A549 (cell line): ENCODE measurements at regions not wholly inside any gene's neighbourhood (a gene's known extent, or its start where the extent isn't known, plus 50 kb on each side); places are given as distances from the start of the nearest gene placed in this dataset.

Source experiments
- CHD2 ChIP-seq: fragments of 150-350 bp; IDR thresholded peaks from 2 replicates; pipeline ENCODE4 v1.6.1; 2014; ENCODE audit warnings: low read length; ENCODE audit not compliant: partially characterized antibody
- FOSL2 ChIP-seq, 2 experiments: fragments of 450-650 bp in 1 of 2; fragments of >200 bp in 1 of 2; sonication (Bioruptor Twin) in 1 of 2; formaldehyde crosslinking; IDR thresholded peaks; 2 replicates each; pipeline versions ENCODE4 v1.5.0 to v1.6.1; 2016 to 2020; ENCODE audit warnings: mild to moderate bottlenecking in 1 of 2, moderate library complexity in 1 of 2
- HDAC2 ChIP-seq: fragments of 200-600 bp; sonication (generic); IDR thresholded peaks from 2 replicates; pipeline ENCODE4 v1.6.1; 2016
- POLR2A ChIP-seq: IDR thresholded peaks from 2 replicates; pipeline ENCODE4 v1.6.1; 2012; ENCODE audit warnings: mild to moderate bottlenecking, low read length
- RFX5 ChIP-seq: fragments of 450-650 bp; IDR thresholded peaks from 2 replicates; pipeline ENCODE4 v1.7.1; 2014; ENCODE audit warnings: antibody characterized with exemption, mild to moderate bottlenecking, moderate library complexity
- TF ChIP-seq, protein P1 (sequence below): fragments of >200 bp; sonication (Bioruptor Twin); formaldehyde crosslinking; IDR thresholded peaks from 3 replicates; pipeline ENCODE4 v1.5.1; 2016
- TF ChIP-seq, protein P2 (sequence below): fragments of 250-450 bp; sonication (Bioruptor Pico); IDR thresholded peaks from 2 replicates; pipeline ENCODE4 v1.5.0; 2020; ENCODE audit warnings: low read depth, mild to moderate bottlenecking, moderate library complexity

DNA sequence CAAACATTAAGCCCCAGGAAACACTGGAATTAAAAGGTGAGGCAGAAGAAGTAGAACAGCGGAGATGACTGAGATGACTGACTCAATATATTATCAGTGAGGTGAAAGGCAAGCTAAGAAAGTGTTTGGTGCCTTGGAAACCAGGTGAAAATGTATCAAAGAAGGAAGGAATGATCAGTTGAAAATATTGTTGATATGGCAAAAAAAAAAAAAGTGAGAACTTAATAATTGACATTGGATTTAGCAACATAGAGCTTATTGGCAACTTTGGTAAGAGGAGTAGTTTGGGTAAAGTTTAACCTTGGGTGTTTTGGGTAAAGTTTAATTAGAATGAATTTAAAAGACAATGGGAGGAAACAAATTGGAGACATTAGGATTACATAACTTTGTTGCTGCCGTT lies 127.7 kb upstream of the MYOCD start:
- TF ChIP-seq, protein P1, sequence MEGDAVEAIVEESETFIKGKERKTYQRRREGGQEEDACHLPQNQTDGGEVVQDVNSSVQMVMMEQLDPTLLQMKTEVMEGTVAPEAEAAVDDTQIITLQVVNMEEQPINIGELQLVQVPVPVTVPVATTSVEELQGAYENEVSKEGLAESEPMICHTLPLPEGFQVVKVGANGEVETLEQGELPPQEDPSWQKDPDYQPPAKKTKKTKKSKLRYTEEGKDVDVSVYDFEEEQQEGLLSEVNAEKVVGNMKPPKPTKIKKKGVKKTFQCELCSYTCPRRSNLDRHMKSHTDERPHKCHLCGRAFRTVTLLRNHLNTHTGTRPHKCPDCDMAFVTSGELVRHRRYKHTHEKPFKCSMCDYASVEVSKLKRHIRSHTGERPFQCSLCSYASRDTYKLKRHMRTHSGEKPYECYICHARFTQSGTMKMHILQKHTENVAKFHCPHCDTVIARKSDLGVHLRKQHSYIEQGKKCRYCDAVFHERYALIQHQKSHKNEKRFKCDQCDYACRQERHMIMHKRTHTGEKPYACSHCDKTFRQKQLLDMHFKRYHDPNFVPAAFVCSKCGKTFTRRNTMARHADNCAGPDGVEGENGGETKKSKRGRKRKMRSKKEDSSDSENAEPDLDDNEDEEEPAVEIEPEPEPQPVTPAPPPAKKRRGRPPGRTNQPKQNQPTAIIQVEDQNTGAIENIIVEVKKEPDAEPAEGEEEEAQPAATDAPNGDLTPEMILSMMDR = no peak
- TF ChIP-seq HDAC2 (no peak), POLR2A (no peak), FOSL2 (IDR thresholded peaks at IDR 0.05) (no peak), FOSL2 (CRISPR knock-in tag; IDR thresholded peaks at IDR 0.05) (no peak), CHD2 (no peak), RFX5 (no peak)
- TF ChIP-seq, protein P2, sequence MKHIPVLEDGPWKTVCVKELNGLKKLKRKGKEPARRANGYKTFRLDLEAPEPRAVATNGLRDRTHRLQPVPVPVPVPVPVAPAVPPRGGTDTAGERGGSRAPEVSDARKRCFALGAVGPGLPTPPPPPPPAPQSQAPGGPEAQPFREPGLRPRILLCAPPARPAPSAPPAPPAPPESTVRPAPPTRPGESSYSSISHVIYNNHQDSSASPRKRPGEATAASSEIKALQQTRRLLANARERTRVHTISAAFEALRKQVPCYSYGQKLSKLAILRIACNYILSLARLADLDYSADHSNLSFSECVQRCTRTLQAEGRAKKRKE (CRISPR knock-in tag) = no peak
